Activated CD4-positive, CD25-positive, alpha-beta regulatory T cell treated with anti-CD3 and anti-CD28 coated beads, Interleukin-2, amount 50 U/mL, for 24 hours (primary cell): ENCODE measurements at regions not wholly inside any gene's neighbourhood (a gene's known extent, or its start where the extent isn't known, plus 50 kb on each side); places are given as distances from the start of the nearest gene placed in this dataset.

Source experiments
- ATAC-seq, 2 donors: fragments of 150-1000 bp; cut with Tn5 transposase; one replicate each; pipeline ENCODE4 v1.10.0; 2021; ENCODE audit warnings: mild to moderate bottlenecking in 1 of 2, moderate library complexity in 1 of 2

DNA sequence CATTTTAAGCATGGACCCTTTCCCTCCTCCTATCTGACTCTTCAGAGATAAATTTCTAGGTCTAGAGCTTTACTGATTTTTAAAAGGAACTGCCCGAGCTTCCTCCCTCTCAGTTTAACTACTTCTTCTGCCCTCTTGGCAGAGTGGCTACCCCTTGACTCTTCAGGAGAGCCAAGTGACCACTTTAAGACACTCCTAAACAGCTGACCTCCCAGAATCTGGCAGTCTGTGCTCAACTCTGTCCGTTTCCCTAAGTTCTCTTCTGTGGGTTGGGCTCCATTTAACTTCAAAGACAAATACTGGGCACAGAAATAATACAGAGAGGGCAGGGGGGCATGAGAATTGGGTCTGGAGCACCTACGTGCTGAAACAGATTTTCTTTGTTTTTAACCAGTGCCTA is 196.3 kb upstream of the FOXD3 start:
- ATAC-seq, result no peak

DNA sequence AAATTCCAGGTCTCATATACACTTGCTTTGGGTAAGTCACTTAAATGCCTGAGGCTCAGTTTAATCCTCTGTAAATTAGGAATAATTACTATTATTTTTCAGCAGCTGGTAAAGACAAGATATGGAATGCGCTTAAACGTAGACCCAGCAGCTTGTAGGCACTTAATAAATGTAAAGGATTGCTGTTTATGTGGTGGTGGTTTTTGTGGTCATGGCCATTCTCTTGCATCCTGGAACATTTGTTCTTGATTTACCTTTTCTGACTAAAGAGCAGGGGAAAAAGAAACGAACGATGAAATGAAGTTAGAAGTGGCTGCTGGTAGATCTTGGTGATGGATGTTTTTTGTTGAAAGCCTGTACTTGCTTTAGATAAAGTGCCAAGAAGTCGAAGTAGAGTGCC is 195.0 kb upstream of the FOXD3 start:
- no peak for ATAC-seq

DNA sequence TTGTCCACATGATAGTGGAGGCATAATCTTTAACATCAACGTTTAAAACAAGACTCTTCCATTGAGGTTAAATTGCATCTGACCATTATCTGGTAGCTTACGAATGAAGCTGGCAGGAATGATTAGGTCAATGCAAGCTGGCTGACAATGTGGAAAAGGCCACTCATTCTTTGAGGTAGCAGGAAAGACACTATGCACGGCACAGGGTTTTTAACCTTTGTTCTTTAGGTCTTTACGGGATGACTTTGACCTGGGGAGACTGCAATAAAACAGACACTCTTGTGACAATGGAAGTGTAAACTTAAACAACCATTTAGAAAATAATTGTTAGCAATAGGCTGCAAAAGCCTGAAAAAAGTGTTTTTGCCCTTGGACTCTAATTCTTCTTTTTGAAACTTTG is 193.8 kb upstream of the FOXD3 start:
- no peak for ATAC-seq

DNA sequence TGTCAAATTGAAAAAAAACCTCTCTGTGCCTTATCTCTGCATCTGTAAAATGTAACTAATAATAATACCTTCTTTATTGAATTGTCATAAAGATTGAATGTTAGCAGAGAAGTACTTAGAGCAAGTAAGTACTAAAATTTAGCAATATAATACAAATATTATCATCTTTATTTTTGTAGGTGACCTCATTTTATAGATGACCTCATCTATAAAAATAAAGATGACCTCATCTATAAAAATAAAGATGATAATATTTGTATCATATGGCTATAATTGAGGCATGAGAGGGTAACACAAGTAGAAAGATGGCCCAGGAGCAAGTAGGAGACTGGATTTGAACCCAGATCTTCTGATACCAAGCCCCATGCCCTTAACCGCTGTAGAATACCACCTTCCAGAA is 193.2 kb upstream of the FOXD3 start:
- ATAC-seq, result no peak

DNA sequence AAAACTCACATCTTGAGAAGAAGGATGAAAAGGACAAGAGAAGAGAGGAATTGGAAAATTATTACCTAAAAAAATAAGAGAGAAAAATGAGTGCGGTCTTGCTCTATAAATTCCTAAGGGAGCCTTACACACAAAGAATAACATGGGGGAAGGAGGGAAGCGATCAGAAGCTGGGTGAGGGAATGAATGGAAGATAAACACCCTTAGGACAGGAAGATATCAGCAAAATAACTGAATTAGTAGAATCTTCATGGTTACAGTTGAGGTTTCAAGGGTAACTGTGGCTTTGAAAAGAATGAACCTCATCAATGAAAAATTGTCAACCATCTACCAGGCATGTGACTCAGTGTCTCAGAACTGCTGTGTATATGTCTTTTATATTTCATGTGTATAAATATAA is 192.5 kb upstream of the FOXD3 start:
- no peak for ATAC-seq

DNA sequence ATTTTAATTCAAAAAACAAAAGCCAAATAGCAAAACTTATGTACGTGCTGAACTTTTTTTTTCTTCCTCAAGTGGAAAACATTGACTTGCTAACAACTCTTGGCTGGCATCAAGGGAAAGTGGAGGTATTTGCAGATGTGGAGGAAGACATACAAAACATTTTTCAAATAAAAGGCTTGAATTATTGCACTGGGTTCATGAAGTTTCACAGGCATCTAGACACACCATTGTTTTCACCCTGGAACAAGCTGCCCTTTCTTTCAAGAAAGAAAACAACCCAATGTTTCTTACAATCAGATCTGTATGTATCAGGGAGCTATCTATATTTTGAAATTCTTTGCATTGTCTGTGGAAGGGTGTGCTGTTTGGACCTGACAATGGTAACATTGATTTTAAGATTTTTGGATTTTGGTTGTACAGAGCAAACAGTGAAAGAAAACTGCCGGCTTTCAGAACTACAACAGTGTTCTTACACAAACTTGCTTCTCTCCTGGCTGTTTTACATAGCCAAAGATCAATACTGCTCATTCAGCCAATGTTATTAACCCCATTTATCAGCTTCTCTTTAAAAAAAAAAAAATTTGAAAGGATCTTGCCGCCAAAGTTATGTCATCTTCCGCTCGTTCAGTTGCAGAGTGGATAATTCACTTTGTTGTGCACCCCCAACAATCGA is 187.7 kb upstream of the FOXD3 start:
- no peak for ATAC-seq

DNA sequence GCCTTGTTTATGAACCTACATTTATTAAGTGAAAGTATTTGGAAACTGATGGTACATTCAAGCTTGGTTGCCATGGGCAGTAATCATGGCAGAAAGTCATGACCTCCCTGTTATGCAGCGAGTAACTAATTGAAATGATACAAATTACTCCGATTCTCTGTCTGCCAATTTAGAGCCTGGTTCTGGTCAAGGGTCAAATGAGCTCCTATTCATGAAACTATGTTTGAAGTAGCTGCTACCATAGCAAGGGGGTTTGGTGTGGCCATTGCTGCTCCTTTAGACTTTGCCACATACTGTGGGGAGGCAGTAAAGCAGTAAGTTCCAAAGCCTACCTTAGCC is 187.2 kb upstream of the FOXD3 start:
- no peak for ATAC-seq

DNA sequence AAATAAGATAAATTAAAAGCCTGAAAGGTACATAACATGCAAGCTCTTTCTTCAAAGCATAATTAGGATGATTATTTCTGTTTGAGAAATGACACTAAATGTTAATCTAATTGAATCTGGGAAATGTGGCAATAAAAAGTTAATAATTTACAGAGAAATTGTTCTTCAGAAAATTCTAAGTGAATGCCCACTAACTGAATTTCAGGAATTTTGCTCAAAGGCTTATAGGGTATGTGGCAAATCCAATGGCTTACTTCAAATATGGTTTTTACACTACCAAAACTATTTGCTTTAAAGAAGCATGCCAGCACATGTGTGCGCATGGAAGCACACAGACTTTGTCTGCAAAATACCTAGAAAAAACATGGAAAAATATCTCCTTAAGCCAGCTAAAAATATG is 186.6 kb upstream of the FOXD3 start:
- no peak for ATAC-seq

DNA sequence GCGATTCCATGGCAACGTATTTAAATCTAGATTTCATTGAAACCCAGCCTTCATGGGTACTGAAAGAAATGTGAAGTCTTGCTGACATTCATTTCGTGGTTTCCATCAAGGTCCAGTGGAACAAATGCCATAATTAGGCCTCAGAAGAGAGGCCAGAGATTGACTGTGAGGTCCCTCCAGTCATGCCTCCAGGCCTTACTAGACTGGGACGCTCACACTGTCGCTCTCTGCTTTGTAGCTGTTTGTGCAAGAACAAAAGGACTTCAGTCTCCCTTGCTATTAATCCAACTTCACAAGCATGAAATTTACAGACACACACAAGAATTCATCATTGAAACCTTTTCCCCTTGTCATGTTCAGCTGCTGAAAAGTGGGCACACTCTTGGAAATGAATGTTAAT is 180.4 kb upstream of the FOXD3 start:
- ATAC-seq, result no peak

DNA sequence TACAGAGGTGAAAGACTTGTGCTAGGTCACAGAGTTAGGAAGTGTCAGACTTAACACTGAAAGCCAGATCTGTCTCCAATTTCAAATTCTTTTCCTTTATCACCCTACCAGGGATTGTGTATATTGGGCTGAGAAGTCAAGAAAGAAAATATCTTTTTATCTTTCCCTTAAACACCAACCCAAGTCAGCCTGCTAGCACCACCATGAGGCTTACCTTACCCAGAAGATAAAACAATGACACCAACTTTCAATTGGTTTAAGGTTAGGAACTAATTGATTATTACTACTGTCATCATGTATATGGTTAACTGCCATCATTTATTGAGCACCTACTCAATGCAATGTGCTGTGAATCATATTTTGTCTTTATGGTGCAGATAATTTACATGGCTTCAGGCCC is 178.9 kb upstream of the FOXD3 start:
- no peak for ATAC-seq

DNA sequence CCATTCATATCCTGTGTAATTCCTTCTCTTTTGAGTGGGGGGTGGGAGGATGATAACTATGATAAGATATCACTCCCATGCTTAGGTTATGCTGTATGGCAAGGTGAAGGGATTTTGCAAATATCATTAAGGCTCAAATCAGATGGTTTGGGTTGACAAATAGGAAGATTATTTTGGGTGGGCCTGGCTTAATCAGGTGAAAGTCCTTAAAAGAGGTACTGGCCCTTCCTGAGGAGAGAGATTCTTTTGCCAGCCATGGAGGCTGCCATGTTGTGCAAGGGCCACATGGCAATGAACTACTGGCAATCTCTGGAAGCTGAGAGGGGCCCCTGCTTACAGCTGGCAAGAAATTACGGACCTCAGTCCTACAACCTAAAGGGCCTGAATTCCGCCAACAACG is 174.6 kb upstream of the FOXD3 start:
- no peak for ATAC-seq

DNA sequence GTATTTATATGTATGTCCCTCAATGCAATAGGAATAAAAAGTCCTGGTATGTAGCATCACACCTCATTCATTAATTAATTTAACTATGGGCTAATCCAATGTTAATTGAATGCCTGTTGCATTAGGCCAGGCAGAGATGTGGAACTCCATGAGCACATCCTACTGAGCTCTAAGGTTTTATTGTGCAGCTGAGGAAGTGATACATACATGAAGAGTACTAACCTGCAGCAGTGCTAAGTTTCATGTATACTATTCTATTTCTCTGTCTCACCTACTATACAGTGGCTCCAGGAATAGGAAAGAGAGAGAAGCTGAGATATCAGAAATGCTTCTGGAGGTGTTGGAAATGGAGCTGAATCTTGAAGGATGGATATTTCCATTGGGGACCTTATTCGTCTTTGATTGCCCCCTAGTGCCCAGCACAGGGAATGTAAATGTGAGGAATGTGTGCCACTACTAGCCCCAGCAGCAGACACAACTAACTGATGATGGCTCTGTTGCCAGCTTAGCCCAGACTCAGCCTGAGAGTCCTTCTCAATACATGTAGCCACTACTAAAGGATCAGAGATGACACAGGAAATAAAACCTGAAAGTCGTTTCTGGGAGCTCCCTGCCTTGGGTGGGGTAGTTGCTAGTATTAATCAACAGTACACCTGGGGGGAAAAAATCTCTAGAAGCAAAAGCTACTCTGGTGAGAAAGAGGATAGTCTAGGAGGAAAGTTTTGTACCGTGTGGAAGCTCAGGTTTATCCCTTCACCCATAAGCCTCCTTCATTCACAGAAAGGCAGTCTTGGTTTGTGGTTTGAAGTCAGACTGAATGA is 173.3 kb upstream of the FOXD3 start:
- ATAC-seq, result no peak

DNA sequence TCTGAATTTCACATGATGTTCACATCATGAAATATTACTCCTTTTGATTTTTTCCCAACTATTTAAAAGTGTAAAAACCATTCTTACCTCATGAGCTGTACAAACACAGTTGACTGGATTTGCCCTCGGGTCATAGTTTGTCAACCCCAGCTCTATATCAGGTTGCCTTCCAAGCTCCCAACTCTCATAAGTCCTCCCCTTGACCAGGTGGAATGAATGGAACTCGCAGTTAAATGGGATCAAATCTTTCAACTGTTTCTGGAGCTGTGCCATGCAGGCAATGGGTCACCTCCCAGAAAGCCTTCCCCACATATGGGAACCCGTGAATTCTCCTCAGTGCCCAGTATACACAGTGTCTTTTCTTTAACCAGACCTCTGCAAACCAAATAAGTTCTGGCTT is 169.8 kb upstream of the FOXD3 start:
- no peak for ATAC-seq

DNA sequence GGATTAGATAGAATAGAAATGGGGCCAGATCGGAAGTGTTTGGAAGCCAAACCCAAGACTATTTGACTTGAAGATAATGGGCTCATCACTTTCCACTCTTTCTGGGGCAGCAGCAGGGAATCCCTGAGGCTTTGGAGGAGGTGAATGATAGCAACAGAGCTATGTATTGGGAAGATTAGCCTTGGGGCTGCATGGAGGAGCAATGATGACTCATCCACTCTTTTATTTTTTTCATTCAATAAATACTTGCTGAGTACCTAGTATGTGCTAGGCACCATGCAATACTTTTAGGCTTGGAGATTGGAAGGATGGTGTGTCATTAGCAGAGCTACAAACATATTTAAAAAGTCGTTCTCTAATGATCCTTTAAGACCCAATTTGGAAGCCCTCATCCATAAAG is 166.9 kb upstream of the FOXD3 start:
- no peak for ATAC-seq

DNA sequence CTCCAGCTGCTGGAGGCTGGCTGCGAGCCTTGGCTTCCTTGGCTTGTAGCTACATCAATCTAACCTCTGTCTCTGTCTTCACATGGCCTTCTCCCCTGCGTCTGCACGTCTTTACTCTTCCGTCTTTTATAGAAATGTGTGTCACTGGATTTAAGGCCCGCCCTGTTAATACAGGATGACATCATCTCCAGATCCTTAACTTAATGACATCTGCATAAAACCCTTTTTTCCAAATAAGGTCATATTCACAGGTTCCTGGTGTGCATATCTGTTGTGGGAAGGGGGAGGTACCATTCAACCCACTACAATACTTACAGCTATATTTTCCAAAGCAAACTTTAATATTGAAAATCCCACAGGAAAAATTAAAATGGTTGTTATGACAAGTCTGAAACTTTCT is 165.3 kb upstream of the FOXD3 start:
- no peak for ATAC-seq

DNA sequence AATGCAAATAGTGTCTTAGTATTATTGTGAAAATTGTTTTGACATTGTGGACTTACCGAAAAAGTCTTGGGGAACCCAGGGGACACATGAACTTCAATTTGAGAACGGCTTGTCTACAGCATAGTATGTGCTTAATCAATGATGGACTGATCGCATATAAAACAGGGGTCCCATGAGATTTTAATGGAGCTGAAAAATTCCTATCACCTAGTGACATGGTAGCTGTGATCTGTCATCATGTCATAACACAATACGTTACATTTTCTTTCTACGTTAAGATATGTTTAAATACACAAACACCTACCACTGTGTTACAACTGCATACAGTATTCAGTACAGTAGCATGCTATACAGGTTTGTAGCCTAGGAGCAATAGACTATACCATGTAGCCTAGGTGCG is 153.3 kb upstream of the FOXD3 start:
- ATAC-seq, result no peak

DNA sequence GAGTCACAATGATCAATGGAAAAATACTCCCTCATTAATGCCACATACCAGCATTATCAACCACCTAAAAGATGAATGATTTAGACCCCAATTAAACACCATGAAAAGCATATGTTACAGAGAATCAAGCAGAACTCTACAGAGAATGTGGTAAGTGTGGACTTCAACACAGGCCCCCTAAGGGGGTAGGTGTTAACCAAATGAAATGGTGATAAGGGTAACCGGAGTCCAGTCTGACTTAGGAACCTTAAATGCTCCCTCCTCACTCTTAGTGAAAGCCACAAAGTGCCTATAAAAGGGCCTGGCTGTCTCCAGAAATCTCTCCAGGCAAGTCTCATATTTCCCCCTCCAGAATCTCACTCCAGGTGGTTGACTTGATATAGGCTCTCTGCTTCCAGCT is 149.2 kb upstream of the FOXD3 start:
- no peak for ATAC-seq

DNA sequence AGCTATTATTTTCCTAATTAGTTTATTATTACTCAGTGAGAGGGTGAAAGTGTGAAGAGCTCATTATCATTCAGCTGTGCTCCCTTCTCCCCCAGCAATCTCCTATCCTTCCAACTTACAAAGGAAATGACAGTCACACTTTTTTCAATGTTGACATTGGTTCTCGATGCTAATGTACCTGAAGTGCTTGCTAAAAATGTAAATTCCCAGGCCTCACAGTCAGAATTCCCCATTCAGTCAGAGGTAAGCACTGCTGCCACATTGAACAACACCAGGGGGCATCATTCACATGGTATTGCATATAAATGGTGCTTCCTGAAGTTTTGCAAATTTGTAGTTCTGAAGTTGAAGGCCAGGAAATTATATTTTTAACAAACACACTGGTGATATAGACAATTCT is 132.7 kb upstream of the FOXD3 start:
- no peak for ATAC-seq

DNA sequence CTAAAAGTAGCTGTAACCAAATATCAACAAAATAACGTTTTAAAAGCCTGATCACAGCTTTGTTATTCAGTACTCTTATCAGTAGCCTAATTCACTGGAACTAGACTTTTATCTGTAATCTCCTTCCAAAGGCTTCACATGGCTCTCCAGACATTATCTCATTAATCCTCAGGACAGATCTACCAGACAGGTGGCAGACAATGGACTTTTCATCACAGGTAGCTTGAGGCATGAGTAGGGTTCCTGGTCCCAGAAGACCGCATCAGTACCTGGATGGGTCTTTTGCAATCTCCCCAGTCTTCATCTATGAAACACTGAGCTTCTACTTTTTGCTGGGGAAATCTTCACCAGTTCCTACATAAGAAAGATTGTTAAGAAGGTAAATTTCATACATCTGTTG is 132.2 kb upstream of the FOXD3 start:
- ATAC-seq, result peak in 1 of 2 donors; percentile 13

DNA sequence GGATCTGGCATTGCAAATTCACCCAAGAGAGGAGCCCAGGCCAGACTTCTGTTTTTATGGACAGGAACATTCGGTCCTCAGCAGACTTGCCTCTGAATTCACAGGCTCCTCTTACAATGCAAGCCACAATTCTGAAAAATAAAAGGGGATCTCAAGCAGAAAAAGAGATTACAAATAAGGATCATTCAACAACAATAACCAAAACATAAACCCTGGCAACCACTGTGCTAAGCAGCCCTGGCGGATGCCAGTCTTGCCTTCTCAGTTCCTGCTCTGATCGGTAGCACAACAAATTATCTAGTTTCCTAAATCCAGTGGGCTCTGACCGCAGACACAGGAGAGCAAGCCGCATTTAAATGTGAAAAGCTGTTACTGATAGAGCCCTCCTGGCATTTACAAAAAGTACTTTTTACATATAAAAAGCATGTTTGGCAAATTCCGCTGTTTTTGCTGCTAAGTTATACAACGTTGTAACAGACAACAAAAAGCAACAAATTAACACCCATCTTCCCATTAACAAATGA is 123.4 kb upstream of the FOXD3 start:
- ATAC-seq, result no peak

DNA sequence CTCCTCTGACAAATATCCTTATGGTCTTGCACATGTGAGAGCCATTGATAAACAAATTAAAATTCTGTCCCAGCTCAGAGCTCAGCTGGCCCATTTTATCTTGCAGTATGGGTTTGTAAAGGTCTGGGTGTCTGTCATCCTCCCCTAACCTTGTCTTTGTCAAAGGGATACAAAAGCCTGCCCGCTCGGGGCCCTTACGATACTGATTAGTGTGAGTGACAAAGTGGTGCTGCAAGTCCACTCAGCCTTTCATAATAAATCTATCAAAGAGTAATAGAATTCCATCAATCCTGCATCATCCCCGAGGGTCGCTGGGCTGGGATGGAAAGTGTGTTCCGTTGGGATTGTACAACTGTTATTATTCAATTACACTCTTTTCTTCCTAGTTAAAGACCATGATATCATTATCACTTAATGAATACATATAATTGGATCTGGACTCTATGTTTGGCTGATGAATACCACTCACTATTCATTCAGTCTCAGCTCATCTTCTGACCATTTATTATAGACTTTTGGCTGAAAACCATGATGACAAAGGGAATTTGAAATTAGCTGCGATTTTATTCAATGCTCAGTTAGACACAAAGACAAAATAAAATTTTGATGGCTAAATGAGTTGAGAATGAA is 122.5 kb upstream of the FOXD3 start:
- no peak for ATAC-seq

DNA sequence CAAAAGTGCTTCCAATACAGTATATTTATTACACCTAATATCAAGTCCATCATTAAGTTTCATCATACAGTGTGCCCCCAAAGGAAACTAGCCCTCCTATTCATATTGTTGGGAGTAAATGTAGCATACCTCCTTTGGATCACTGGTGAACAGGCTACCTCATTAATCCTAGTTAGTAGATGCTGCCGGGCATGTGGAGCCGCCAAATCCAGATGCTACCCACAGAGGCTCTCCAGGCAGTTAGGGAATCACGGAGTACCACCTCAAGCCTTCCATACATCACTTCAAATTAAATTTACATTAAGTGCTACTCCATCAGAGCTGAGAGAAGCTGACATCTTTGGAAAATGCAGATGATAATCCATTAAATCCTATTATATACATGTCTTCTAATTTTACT is 121.7 kb upstream of the FOXD3 start:
- ATAC-seq, result no peak

DNA sequence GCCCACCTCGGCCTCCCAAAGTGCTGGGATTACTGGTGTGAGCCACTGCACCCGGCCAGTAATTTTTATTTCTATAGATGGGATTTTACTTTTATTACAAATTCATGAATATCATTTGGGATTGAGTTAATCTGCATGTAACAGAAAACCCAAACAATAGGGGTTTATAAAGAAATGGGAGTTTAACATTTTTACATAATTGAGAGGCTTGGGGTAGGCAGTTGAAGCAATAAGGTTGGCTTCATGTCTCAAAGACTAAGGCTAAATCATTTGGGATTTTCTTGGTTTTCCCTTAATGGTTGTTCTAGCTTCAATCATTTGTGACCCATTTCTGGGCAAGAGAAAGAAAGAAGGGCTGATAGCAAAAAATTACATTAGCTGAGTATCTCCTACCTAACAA is 118.7 kb upstream of the FOXD3 start:
- no peak for ATAC-seq

DNA sequence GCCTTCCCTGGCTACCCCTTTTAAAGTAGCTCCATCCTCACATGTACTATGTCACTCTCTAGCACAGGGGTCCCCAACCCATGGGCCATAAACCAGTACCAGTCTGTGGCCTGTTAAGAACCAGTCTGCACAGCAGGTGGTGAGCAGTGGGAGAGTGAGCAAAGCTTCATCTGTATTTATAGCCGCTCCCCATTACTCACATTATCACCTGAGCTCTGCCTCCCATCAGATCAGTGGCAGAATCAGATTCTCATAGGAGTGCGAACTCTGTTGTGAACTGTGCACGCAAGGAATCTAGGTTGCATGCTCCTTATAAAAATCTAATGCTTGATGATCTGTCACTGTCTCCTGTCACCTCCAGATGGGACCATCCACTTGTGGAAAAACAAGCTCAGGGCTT is 116.6 kb upstream of the FOXD3 start:
- no peak for ATAC-seq
